K562 (cell line): ENCODE measurements at regions not wholly inside any gene's neighbourhood (a gene's known extent, or its start where the extent isn't known, plus 50 kb on each side); places are given as distances from the start of the nearest gene placed in this dataset.

Experiments used
- ATAC-seq: fragments of 200-7000 bp; cut with Tn5 transposase; 3 replicates; pipeline ENCODE4 v1.9.1; 2020; ENCODE audit warnings: moderate library complexity
- BruUV-seq: library from RNA; stranded (reverse); fragments of 400-500 nt; replicated peaks from 2 replicates; lab custom pipeline; 2021; lab: Mats Ljungman, UMichigan
- CTCF ChIA-PET: fragments of 300-600 bp; formaldehyde crosslinking; extraction: SDS; loops from one replicate; lab custom pipeline; 2021; ENCODE audit warnings: low intra/inter-chr PET ratio; lab: Yijun Ruan, JAX
- POLR2A ChIA-PET: fragments of 300-600, 350-650 bp; sonication (Branson Sonifier 250); formaldehyde crosslinking; extraction: SDS; loops from one replicate; lab custom pipeline; 2021; ENCODE audit warnings: antibody characterized with exemption, inconsistent platforms; lab: Yijun Ruan, JAX
- DNase-seq, 4 experiments: peaks; one replicate each; pipeline versions ENCODE4 v3.0.0 to v3.0.0-alpha.2; 2011 to 2018; ENCODE audit warnings: low spot score in 3 of 4, mixed read lengths in 3 of 4; ENCODE audit errors: extremely low read depth in 1 of 4
- FAIRE-seq: peaks from 2 replicates; lab custom pipeline; 2011; peaks lifted over from hg19 to GRCh38; lab: Jason Lieb, UNC
- H2AFZ ChIP-seq: 2 replicates; pipeline ENCODE4 v1.6.0; 2011; ENCODE audit warnings: low read depth, low read length, control low read depth, inconsistent platforms
- H3K27ac ChIP-seq: fragments of 200-600 bp; 3 replicates; pipeline ENCODE4 v1.8.0; 2011; ENCODE audit warnings: low read depth, mild to moderate bottlenecking, control low read depth, inconsistent platforms, low read length, moderate library complexity, mixed read lengths; ENCODE audit errors: extremely low read depth
- H3K27me3 ChIP-seq, 2 experiments: fragments of 300-600 bp in 1 of 2; 2 replicates in 1 of 2; 3 replicates in 1 of 2; pipeline versions ENCODE4 v1.6.0 to v1.8.0; 2011; ENCODE audit warnings: inconsistent platforms in 2 of 2, low read length in 2 of 2, mild to moderate bottlenecking in 1 of 2, mixed read lengths in 1 of 2, moderate library complexity in 1 of 2; ENCODE audit not compliant: control insufficient read depth in 2 of 2, insufficient read depth in 2 of 2
- H3K36me3 ChIP-seq: fragments of 300-600 bp; 3 replicates; pipeline ENCODE4 v1.8.0; 2011; ENCODE audit warnings: mild to moderate bottlenecking, low read length, inconsistent platforms; ENCODE audit not compliant: control insufficient read depth, insufficient read depth
- H3K4me1 ChIP-seq, 2 experiments: fragments of 200-600 bp in 1 of 2; replicated peaks in 1 of 2; 2 replicates in 1 of 2; 3 replicates in 1 of 2; pipeline versions ENCODE4 v1.5.1 to v1.8.0; 2011; ENCODE audit warnings: inconsistent platforms in 2 of 2, low read length in 2 of 2, mild to moderate bottlenecking in 1 of 2, mixed read lengths in 1 of 2, moderate library complexity in 1 of 2; ENCODE audit not compliant: control insufficient read depth in 2 of 2, insufficient read depth in 2 of 2
- H3K4me2 ChIP-seq: 2 replicates; pipeline ENCODE4 v1.6.1; 2011; ENCODE audit warnings: low read length, control low read depth, inconsistent platforms, mixed read lengths; ENCODE audit not compliant: insufficient read depth
- H3K4me3 ChIP-seq: fragments of 200-600 bp; sonication (generic), shearing (Covaris generic); 2 replicates; pipeline ENCODE4 v1.5.1; 2016; ENCODE audit warnings: control low read depth, inconsistent platforms
- H3K79me2 ChIP-seq: fragments of 200-600 bp; 3 replicates; pipeline ENCODE4 v1.8.0; 2011; ENCODE audit warnings: low read length, inconsistent platforms; ENCODE audit not compliant: control insufficient read depth, insufficient read depth
- H3K9ac ChIP-seq, 2 experiments: 2 replicates each; pipeline versions ENCODE4 v1.6.0 to v1.6.1; 2011; ENCODE audit warnings: low read depth in 2 of 2, low read length in 2 of 2, control low read depth in 1 of 2, inconsistent platforms in 1 of 2, mild to moderate bottlenecking in 1 of 2, mixed read lengths in 1 of 2; ENCODE audit not compliant: insufficient read depth in 1 of 2
- H3K9me1 ChIP-seq: one replicate; pipeline ENCODE4 v1.6.0; 2011; ENCODE audit warnings: inconsistent platforms, mild to moderate bottlenecking, low read length, moderate library complexity; ENCODE audit not compliant: control insufficient read depth, insufficient read depth
- H3K9me3 ChIP-seq: replicated peaks from 2 replicates; pipeline ENCODE4 v1.5.1; 2011; ENCODE audit warnings: low read depth, low read length, inconsistent platforms; ENCODE audit not compliant: control insufficient read depth, insufficient read depth
- H4K20me1 ChIP-seq: replicated peaks from 2 replicates; pipeline ENCODE4 v1.6.1; 2011; ENCODE audit warnings: low read length, inconsistent platforms, mixed read lengths; ENCODE audit not compliant: control insufficient read depth, insufficient read depth
- ESRRB ChIP-seq: fragments of 250-450 bp; sonication (Bioruptor Pico); IDR thresholded peaks from 2 replicates; pipeline ENCODE4 v1.5.0; 2020; ENCODE audit warnings: mild to moderate bottlenecking, moderate library complexity, borderline replicate concordance
- FOXK2 ChIP-seq, 2 experiments: fragments of 450-650 bp; IDR thresholded peaks in 1 of 2; conservative IDR thresholded peaks in 1 of 2; 2 replicates each; pipeline ENCODE4 v1.6.1; 2016; ENCODE audit warnings: low read depth in 2 of 2, mild to moderate bottlenecking in 1 of 2
- FOXO4 ChIP-seq: fragments of 450-650 bp; formaldehyde crosslinking; IDR thresholded peaks from 2 replicates; pipeline ENCODE4 v1.4.0; 2020; ENCODE audit warnings: mild to moderate bottlenecking, moderate library complexity
- HMG20B ChIP-seq: fragments of 250-450 bp; sonication (Bioruptor Pico); IDR thresholded peaks from 2 replicates; pipeline ENCODE4 v1.5.0; 2021; ENCODE audit warnings: mild to moderate bottlenecking
- ID3 ChIP-seq, 2 experiments: fragments of 250-450 bp in 1 of 2; fragments of 450-650 bp in 1 of 2; sonication (Bioruptor Pico) in 1 of 2; IDR thresholded peaks; 2 replicates each; pipeline versions ENCODE4 v1.6.1 to v1.8.0; 2016 to 2021; ENCODE audit warnings: mild to moderate bottlenecking in 2 of 2, moderate library complexity in 2 of 2, missing compliant biosample characterization in 1 of 2, missing genetic modification characterization in 1 of 2
- POLR2B ChIP-seq: fragments of 450-650 bp; IDR thresholded peaks from 2 replicates; pipeline ENCODE4 v1.6.1; 2018; ENCODE audit warnings: low read depth; ENCODE audit not compliant: partially characterized antibody
- SAFB2 ChIP-seq: fragments of 200-400 bp; formaldehyde crosslinking; IDR thresholded peaks from 2 replicates; pipeline ENCODE4 v1.6.1; 2018; ENCODE audit warnings: borderline replicate concordance, low read length, low read depth, moderate library complexity; ENCODE audit not compliant: severe bottlenecking
- SMARCB1 ChIP-seq: IDR thresholded peaks from 2 replicates; pipeline ENCODE4 v1.6.1; 2011; ENCODE audit warnings: improper control_type of control experiment, low read depth; ENCODE audit not compliant: insufficient read length
- SNIP1 ChIP-seq: fragments of 450-650 bp; IDR thresholded peaks from 2 replicates; pipeline ENCODE4 v1.7.1; 2017; ENCODE audit warnings: low read depth, mild to moderate bottlenecking
- SNRNP70 ChIP-seq: fragments of 200-400 bp; formaldehyde crosslinking; optimal IDR thresholded peaks from 2 replicates; pipeline ENCODE3; 2017; ENCODE audit warnings: low read depth, low read length
- TAF7 ChIP-seq: fragments of 450-650 bp; IDR thresholded peaks from 2 replicates; pipeline ENCODE4 v1.6.1; 2016; ENCODE audit warnings: missing genetic modification characterization, missing compliant biosample characterization
- ZNF12 ChIP-seq: sonication (generic); formaldehyde crosslinking; IDR thresholded peaks from 2 replicates; pipeline ENCODE4 v1.4.0; 2020; ENCODE audit warnings: mild to moderate bottlenecking, missing genetic modification reagents
- ZNF282 ChIP-seq: sonication (generic); formaldehyde crosslinking; IDR thresholded peaks from 2 replicates; pipeline ENCODE4 v1.8.1; 2023; ENCODE audit warnings: missing genetic modification reagents
- ZNF644 ChIP-seq: fragments of 200-800 bp; sonication (Bioruptor generic); IDR thresholded peaks from 2 replicates; pipeline ENCODE4 v1.6.1; 2016; ENCODE audit warnings: low read depth, missing genetic modification characterization, missing compliant biosample characterization
- WGBS: fragments of 100-300 bp; shearing (Covaris generic); methylation state at CpG from one replicate; pipeline ENCODE4 v1.1.6; 2016; ENCODE audit warnings: low coverage, mixed read lengths; ENCODE audit not compliant: insufficient coverage; ENCODE audit errors: missing lambda C conversion rate; 5-methylcytosine and 5-hydroxymethylcytosine counted together
- in situ Hi-C: fragments of 300-500 bp; cut with MboI; formaldehyde crosslinking; loops from 4 replicates; pipeline ENCODE4 v1.15.0; 2018; ENCODE audit warnings: inconsistent platforms, mixed read lengths
- intact Hi-C: fragments of 100-400 bp; cut with micrococcal nuclease; formaldehyde crosslinking; loops from 2 replicates; pipeline ENCODE4 v1.14.2; 2022
- TF ChIP-seq, protein P1 (sequence below): fragments of 250-450 bp; sonication (Bioruptor Pico); IDR thresholded peaks from 2 replicates; pipeline ENCODE4 v1.4.0; 2020; ENCODE audit warnings: mild to moderate bottlenecking, moderate library complexity, borderline replicate concordance

DNA sequence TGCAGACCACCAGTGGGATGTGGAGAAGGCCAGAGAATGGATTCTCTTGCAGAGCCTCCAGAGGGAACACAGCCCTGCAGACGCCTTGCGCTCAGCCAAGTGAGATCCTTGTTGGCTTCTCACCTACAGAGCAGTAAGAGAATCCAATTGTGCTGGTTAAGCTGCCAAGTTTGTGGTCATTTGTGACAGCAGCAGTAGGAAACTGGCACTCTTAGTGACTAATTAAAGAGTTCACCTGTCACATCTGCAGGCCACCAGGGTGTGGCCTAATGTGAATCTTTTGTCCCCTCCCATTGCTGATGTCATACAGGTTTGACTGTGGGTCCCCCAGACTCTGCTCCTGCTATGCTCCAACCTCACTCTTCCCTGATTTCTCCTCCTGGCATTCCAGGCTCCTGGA lies 235.9 kb downstream of the TFCP2L1 start:
- TF ChIP-seq ID3 (CRISPR knock-in tag; IDR thresholded peaks at IDR 0.05) (no peak), ID3 (tag; IDR thresholded peaks at IDR 0.05) (no peak), ZNF644 (tag) (no peak), SAFB2 (no peak), SMARCB1 (no peak), ZNF282 (CRISPR knock-in tag) (no peak), FOXK2 (conservative IDR thresholded peaks at IDR 0.05 in 1 of 2, IDR thresholded peaks at IDR 0.05 in 1 of 2; ENCODE audit: low read depth in 2 of 2) (no peak), TAF7 (no peak), HMG20B (CRISPR knock-in tag) (no peak), ESRRB (CRISPR knock-in tag) (no peak), SNIP1 (no peak), SNRNP70 (no peak), ZNF12 (CRISPR knock-in tag) (no peak), FOXO4 (CRISPR knock-in tag) (no peak), POLR2B (no peak)
- TF ChIP-seq, protein P1, sequence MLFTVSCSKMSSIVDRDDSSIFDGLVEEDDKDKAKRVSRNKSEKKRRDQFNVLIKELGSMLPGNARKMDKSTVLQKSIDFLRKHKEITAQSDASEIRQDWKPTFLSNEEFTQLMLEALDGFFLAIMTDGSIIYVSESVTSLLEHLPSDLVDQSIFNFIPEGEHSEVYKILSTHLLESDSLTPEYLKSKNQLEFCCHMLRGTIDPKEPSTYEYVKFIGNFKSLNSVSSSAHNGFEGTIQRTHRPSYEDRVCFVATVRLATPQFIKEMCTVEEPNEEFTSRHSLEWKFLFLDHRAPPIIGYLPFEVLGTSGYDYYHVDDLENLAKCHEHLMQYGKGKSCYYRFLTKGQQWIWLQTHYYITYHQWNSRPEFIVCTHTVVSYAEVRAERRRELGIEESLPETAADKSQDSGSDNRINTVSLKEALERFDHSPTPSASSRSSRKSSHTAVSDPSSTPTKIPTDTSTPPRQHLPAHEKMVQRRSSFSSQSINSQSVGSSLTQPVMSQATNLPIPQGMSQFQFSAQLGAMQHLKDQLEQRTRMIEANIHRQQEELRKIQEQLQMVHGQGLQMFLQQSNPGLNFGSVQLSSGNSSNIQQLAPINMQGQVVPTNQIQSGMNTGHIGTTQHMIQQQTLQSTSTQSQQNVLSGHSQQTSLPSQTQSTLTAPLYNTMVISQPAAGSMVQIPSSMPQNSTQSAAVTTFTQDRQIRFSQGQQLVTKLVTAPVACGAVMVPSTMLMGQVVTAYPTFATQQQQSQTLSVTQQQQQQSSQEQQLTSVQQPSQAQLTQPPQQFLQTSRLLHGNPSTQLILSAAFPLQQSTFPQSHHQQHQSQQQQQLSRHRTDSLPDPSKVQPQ (CRISPR knock-in tag) = no peak
- Histone ChIP-seq H3K36me3 (no peaks in the 10 kb centered on the region), H2AFZ (no peak overlapping the region), H4K20me1 (no peaks in the 10 kb centered on the region), H3K4me3 (no peak overlapping the region), H3K4me2 (no peak overlapping the region), H3K9me1 (no peaks in the 10 kb centered on the region), H3K4me1 (no peaks in the 10 kb centered on the region), H3K9ac (no peak overlapping the region), H3K9me3 (no peaks in the 10 kb centered on the region), H3K79me2 (no peaks in the 10 kb centered on the region), H3K27me3 (peaks cover 0 to 16% of the 10 kb centered on the region in 2 experiments; a peak in 2 of 5 replicates), H3K27ac (no peak overlapping the region)
- intact Hi-C loops (no loop called here), in situ Hi-C loops (no loop called here)
- ATAC-seq = no peak
- DNase-seq = no peak
- no TSS peak for BruUV-seq
- ChIA-PET POLR2A (no interaction called here), CTCF (no interaction called here)
- FAIRE-seq = no peak
- WGBS = 0% methylated on average over 2 of the region's 2 CpGs
